ENCODE measurements at regions not wholly inside any gene's neighbourhood (a gene's known extent, or its start where the extent isn't known, plus 50 kb on each side); places are given as distances from the start of the nearest gene placed in this dataset.

DNA sequence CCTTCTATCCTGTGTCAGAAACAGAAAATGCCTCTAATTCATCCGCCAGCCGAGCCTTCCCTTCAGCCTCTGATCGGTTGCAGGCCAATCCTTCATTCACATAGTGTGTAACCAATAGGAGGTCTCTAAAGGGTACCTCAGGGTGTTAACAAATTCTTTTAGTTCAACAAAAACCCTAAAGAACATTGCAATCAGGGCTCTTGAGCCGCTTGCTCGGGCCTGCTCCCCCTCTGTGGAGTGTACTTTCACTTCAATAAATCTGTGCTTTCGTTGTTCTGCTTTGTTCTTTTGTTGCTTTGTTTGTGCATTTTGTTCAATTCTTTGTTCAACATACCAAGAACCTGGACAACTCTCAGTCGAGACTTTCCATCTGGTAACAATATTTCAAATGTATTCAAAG is 366.5 kb downstream of the KCTD12 start:
- ATAC-seq (ENCODE audit: poor library complexity) = no peak
- Histone ChIP-seq H3K36me3 (ENCODE audit: insufficient read depth, low read length) (no peaks in the 10 kb centered on the region), H3K4me1 (ENCODE audit: insufficient read depth, low read length) (no peaks in the 10 kb centered on the region), H3K9me3 (ENCODE audit: control insufficient read depth in 1 of 2, insufficient read depth in 1 of 2, low read length in 2 of 2) (no peaks in the 10 kb centered on the region), H3K4me3 (ENCODE audit: low read length) (no peak overlapping the region), H3K27me3 (ENCODE audit: control insufficient read depth in 1 of 2, insufficient read depth in 2 of 2, low read length in 2 of 2) (peaks cover 0 to 5% of the 10 kb centered on the region in 2 experiments), H3K27ac (ENCODE audit: low read depth in 1 of 2, low read length in 2 of 2) (no peak overlapping the region)
- TF ChIP-seq, protein P1, sequence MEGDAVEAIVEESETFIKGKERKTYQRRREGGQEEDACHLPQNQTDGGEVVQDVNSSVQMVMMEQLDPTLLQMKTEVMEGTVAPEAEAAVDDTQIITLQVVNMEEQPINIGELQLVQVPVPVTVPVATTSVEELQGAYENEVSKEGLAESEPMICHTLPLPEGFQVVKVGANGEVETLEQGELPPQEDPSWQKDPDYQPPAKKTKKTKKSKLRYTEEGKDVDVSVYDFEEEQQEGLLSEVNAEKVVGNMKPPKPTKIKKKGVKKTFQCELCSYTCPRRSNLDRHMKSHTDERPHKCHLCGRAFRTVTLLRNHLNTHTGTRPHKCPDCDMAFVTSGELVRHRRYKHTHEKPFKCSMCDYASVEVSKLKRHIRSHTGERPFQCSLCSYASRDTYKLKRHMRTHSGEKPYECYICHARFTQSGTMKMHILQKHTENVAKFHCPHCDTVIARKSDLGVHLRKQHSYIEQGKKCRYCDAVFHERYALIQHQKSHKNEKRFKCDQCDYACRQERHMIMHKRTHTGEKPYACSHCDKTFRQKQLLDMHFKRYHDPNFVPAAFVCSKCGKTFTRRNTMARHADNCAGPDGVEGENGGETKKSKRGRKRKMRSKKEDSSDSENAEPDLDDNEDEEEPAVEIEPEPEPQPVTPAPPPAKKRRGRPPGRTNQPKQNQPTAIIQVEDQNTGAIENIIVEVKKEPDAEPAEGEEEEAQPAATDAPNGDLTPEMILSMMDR (IDR thresholded peaks at IDR 0.05) = no peak
- H3K27me3 Mint-ChIP-seq = peaks cover 24% of the 10 kb centered on the region
- ChIA-PET CTCF (no interaction called here), POLR2A (no interaction called here)
- no peaks in the 10 kb centered on the region for H3K4me1 Mint-ChIP-seq (ENCODE audit: low read depth)
- DNase-seq = no peak
- H3K27ac Mint-ChIP-seq = no peak overlapping the region
- intact Hi-C loops (cut with DNase I, micrococcal nuclease) = no loop called here
- no peaks in the 10 kb centered on the region for H3K9me3 Mint-ChIP-seq
- H3K4me3 Mint-ChIP-seq = no peak overlapping the region
- H3K36me3 Mint-ChIP-seq (ENCODE audit: low read depth) = no peaks in the 10 kb centered on the region

DNA sequence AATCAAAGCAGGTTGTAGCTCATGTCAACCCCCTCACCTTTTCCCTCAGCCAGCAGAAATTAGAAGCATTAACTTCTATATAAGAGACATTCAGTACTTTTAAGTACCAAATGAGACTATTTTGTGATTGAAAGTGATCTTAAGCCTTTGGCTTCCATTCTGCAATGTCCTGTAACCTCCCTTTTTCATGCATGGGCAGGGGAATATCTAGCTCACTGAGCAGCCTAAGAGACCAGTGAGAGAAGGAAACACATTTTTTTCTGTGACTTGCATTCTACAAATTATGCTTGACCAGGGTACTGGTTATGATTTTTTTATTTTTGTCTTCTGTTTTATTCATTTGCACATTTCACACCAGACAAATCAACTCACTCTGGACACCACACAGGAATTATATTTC is 369.6 kb downstream of the KCTD12 start:
- Histone ChIP-seq H3K27me3 (ENCODE audit: control insufficient read depth in 1 of 2, insufficient read depth in 2 of 2, low read length in 2 of 2) (no peaks in the 10 kb centered on the region), H3K9me3 (ENCODE audit: control insufficient read depth in 1 of 2, insufficient read depth in 1 of 2, low read length in 2 of 2) (no peaks in the 10 kb centered on the region), H3K4me3 (ENCODE audit: low read length) (no peak overlapping the region), H3K36me3 (ENCODE audit: insufficient read depth, low read length) (no peaks in the 10 kb centered on the region), H3K4me1 (ENCODE audit: insufficient read depth, low read length) (no peaks in the 10 kb centered on the region), H3K27ac (ENCODE audit: low read depth in 1 of 2, low read length in 2 of 2) (no peak overlapping the region)
- CTCF ChIA-PET = no interaction called here
- no peak overlapping the region for H3K4me3 Mint-ChIP-seq
- peaks cover 29% of the 10 kb centered on the region for H3K27me3 Mint-ChIP-seq
- no peaks in the 10 kb centered on the region for H3K4me1 Mint-ChIP-seq (ENCODE audit: low read depth)
- POLR2A ChIA-PET = no interaction called here
- no peak for ATAC-seq (ENCODE audit: poor library complexity)
- no peaks in the 10 kb centered on the region for H3K9me3 Mint-ChIP-seq
- no peak for DNase-seq
- intact Hi-C loops (cut with DNase I, micrococcal nuclease) = no loop called here
- no peaks in the 10 kb centered on the region for H3K36me3 Mint-ChIP-seq (ENCODE audit: low read depth)
- TF ChIP-seq, protein P1 (IDR thresholded peaks at IDR 0.05) = no peak
- no peak overlapping the region for H3K27ac Mint-ChIP-seq

DNA sequence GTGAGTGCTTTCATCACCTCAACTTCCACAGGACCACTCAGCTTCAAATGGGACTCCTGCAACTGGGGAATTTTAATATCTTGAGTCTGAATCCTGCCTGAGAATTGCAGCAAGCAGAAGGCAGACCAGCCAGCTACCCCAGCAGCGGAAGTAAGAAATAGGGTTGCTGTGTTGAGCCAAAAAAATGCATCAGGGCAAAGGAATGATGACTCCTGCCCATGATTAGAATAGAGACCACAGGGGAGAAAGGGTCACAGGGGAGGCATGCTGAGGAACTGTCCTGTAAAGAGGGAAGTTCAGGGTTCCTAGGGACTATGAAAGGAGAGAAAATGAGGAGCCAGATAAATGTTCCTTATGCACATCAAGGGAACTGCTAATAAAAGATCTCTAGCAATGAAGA is 370.2 kb downstream of the KCTD12 start:
- CTCF ChIA-PET = no interaction called here
- Mint-ChIP-seq H3K4me1 (ENCODE audit: low read depth) (no peaks in the 10 kb centered on the region), H3K27me3 (peaks cover 29% of the 10 kb centered on the region)

More for the DNA sequence above, 370.2 kb downstream of the KCTD12 start:
- Histone ChIP-seq H3K27me3 (ENCODE audit: control insufficient read depth in 1 of 2, insufficient read depth in 2 of 2, low read length in 2 of 2) (no peaks in the 10 kb centered on the region), H3K9me3 (ENCODE audit: control insufficient read depth in 1 of 2, insufficient read depth in 1 of 2, low read length in 2 of 2) (no peaks in the 10 kb centered on the region), H3K36me3 (ENCODE audit: insufficient read depth, low read length) (no peaks in the 10 kb centered on the region), H3K27ac (ENCODE audit: low read depth in 1 of 2, low read length in 2 of 2) (no peak overlapping the region), H3K4me3 (ENCODE audit: low read length) (no peak overlapping the region), H3K4me1 (ENCODE audit: insufficient read depth, low read length) (no peaks in the 10 kb centered on the region)
- Mint-ChIP-seq H3K27ac (no peak overlapping the region), H3K36me3 (ENCODE audit: low read depth) (no peaks in the 10 kb centered on the region), H3K9me3 (no peaks in the 10 kb centered on the region), H3K4me3 (no peak overlapping the region)
- intact Hi-C loops (cut with DNase I, micrococcal nuclease) = no loop called here
- ATAC-seq (ENCODE audit: poor library complexity) (no peak), DNase-seq (no peak)
- TF ChIP-seq, protein P1 (IDR thresholded peaks at IDR 0.05) = no peak
- POLR2A ChIA-PET = no interaction called here
